ENCODE measurements at regions not wholly inside any gene's neighbourhood (a gene's known extent, or its start where the extent isn't known, plus 50 kb on each side); places are given as distances from the start of the nearest gene placed in this dataset.

DNA sequence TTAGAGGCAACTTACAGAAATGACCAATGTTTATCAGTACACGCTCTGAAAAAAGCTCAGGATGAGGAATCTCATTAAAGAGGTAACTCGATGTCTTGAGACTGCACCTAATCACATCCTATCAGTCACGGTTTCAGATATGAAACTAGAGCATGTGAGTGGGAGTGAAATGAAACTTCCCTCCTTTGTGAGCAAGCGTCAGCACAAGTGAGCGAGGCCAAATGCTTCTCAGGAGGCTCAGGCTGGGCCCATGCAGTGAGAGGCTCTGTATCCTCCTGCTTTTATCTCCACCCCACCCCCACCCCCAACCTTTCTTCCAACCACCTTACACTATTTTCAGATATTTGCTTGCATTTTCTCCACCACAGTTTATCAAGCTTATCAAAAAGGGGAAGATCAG is 140.8 kb upstream of the RIMS1 start:
- no peaks in the 10 kb centered on the region for H3K9me2 ChIP-seq (replicated peaks; ENCODE audit: control insufficient read depth, low read length)
- H3K4me3 ChIP-seq (ENCODE audit: low read length) = no peak overlapping the region
- H3K27me3 ChIP-seq (ENCODE audit: control insufficient read depth, low read length) = no peaks in the 10 kb centered on the region
- no peaks in the 10 kb centered on the region for H4K20me1 ChIP-seq (ENCODE audit: control insufficient read depth, insufficient read depth, low read depth, low read length)
- H3F3A ChIP-seq (ENCODE audit: control insufficient read depth, insufficient read depth) = no peaks in the 10 kb centered on the region
- no peaks in the 10 kb centered on the region for H3K79me2 ChIP-seq (ENCODE audit: control insufficient read depth, low read length)
- H3K4me1 ChIP-seq (ENCODE audit: control insufficient read depth, low read length) = no peaks in the 10 kb centered on the region
- TF ChIP-seq EZH2phosphoT487 (IDR thresholded peaks at IDR 0.05; ENCODE audit: borderline replicate concordance, low read length) = no peak
- TF ChIP-seq, protein P1, sequence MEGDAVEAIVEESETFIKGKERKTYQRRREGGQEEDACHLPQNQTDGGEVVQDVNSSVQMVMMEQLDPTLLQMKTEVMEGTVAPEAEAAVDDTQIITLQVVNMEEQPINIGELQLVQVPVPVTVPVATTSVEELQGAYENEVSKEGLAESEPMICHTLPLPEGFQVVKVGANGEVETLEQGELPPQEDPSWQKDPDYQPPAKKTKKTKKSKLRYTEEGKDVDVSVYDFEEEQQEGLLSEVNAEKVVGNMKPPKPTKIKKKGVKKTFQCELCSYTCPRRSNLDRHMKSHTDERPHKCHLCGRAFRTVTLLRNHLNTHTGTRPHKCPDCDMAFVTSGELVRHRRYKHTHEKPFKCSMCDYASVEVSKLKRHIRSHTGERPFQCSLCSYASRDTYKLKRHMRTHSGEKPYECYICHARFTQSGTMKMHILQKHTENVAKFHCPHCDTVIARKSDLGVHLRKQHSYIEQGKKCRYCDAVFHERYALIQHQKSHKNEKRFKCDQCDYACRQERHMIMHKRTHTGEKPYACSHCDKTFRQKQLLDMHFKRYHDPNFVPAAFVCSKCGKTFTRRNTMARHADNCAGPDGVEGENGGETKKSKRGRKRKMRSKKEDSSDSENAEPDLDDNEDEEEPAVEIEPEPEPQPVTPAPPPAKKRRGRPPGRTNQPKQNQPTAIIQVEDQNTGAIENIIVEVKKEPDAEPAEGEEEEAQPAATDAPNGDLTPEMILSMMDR (IDR thresholded peaks at IDR 0.05; ENCODE audit: low read depth, low read length, poor library complexity, severe bottlenecking) = no peak
- H3K27ac ChIP-seq (ENCODE audit: low read depth, low read length) = no peak overlapping the region
- no peak overlapping the region for H3K4me2 ChIP-seq (ENCODE audit: low read length)
- no peaks in the 10 kb centered on the region for H3K9me3 ChIP-seq (ENCODE audit: control insufficient read depth, insufficient read depth, low read length)
- H3K36me3 ChIP-seq (ENCODE audit: control insufficient read depth, low read length) = no peaks in the 10 kb centered on the region

DNA sequence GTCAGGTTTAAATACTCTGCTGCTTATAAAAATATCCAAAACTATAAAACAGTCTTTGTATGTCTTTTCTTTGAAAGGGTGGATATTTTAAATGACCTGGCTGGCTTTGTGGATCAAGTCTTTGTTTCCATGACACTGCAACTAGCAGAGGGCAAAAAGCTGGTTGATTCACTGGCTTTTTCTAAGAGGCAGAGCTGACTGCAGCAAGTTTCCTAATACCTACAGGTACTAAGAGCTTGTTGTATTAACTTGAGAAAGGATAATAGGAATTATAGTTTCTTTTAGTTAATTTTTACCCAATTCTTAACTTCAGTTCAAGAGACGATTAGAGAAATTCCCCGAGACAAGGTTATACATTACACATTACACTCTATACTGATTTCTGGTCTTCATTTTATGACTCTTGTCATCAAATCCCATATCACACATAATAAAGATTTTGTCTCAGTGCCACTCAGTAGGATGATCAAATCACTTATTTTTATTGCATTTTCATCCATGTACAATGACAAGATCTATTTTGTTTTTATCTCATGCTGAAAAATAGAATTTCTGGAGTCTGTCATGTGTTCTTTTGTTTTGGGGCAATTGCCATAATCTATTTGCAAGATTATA is 120.1 kb upstream of the RIMS1 start:
- Histone ChIP-seq H3K27me3 (ENCODE audit: control insufficient read depth, low read length) (no peaks in the 10 kb centered on the region), H4K20me1 (ENCODE audit: control insufficient read depth, insufficient read depth, low read depth, low read length) (no peaks in the 10 kb centered on the region), H3K4me3 (ENCODE audit: low read length) (no peak overlapping the region), H3K4me2 (ENCODE audit: low read length) (no peak overlapping the region), H3K4me1 (ENCODE audit: control insufficient read depth, low read length) (no peaks in the 10 kb centered on the region), H3K36me3 (ENCODE audit: control insufficient read depth, low read length) (no peaks in the 10 kb centered on the region), H3K9me3 (ENCODE audit: control insufficient read depth, insufficient read depth, low read length) (no peaks in the 10 kb centered on the region), H3K27ac (ENCODE audit: low read depth, low read length) (no peak overlapping the region), H3F3A (ENCODE audit: control insufficient read depth, insufficient read depth) (no peaks in the 10 kb centered on the region), H3K79me2 (ENCODE audit: control insufficient read depth, low read length) (no peaks in the 10 kb centered on the region), H3K9me2 (replicated peaks; ENCODE audit: control insufficient read depth, low read length) (no peaks in the 10 kb centered on the region)
- TF ChIP-seq EZH2phosphoT487 (IDR thresholded peaks at IDR 0.05; ENCODE audit: borderline replicate concordance, low read length) = no peak
- TF ChIP-seq, protein P1 (IDR thresholded peaks at IDR 0.05; ENCODE audit: low read depth, low read length, poor library complexity, severe bottlenecking) = no peak

DNA sequence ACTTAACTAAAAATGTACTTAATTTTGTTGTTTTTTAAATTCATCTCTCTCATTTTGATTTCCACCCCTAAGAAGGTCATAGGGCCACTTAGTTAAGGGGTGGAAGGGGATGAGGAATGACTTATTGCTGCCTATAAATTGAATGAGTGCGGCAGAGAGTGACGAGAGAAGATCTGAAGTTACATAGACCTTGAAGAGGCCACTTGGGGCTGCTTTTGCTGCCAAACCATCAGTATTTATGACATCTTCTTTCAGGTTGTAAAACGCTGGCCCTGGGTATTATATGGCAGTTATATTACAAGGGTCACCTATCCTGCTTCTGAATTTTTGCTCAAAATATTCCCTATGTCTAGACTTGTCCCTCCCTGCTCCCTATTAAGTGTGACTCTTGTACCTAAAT is 119.6 kb upstream of the RIMS1 start:
- no peaks in the 10 kb centered on the region for H3K9me3 ChIP-seq (ENCODE audit: control insufficient read depth, insufficient read depth, low read length)
- H3K27ac ChIP-seq (ENCODE audit: low read depth, low read length) = no peak overlapping the region
- H3F3A ChIP-seq (ENCODE audit: control insufficient read depth, insufficient read depth) = no peaks in the 10 kb centered on the region
- no peak overlapping the region for H3K4me3 ChIP-seq (ENCODE audit: low read length)
- H3K27me3 ChIP-seq (ENCODE audit: control insufficient read depth, low read length) = no peaks in the 10 kb centered on the region
- no peaks in the 10 kb centered on the region for H3K9me2 ChIP-seq (replicated peaks; ENCODE audit: control insufficient read depth, low read length)
- no peaks in the 10 kb centered on the region for H3K79me2 ChIP-seq (ENCODE audit: control insufficient read depth, low read length)
- no peaks in the 10 kb centered on the region for H3K36me3 ChIP-seq (ENCODE audit: control insufficient read depth, low read length)
- TF ChIP-seq, protein P1 (IDR thresholded peaks at IDR 0.05; ENCODE audit: low read depth, low read length, poor library complexity, severe bottlenecking) = no peak
- no peak for TF ChIP-seq EZH2phosphoT487 (IDR thresholded peaks at IDR 0.05; ENCODE audit: borderline replicate concordance, low read length)
- H3K4me2 ChIP-seq (ENCODE audit: low read length) = no peak overlapping the region
- H3K4me1 ChIP-seq (ENCODE audit: control insufficient read depth, low read length) = no peaks in the 10 kb centered on the region
- no peaks in the 10 kb centered on the region for H4K20me1 ChIP-seq (ENCODE audit: control insufficient read depth, insufficient read depth, low read depth, low read length)

Data from DOHH2 (cell line).